Lower lobe of right lung (tissue), 2 donors: ENCODE measurements at regions not wholly inside any gene's neighbourhood (a gene's known extent, or its start where the extent isn't known, plus 50 kb on each side); places are given as distances from the start of the nearest gene placed in this dataset.

Source experiments
- ATAC-seq, 2 donors: fragments of 200-7000 bp; cut with Tn5 transposase; one replicate each; pipeline ENCODE4 v1.9.1; 2020 to 2022; ENCODE audit warnings: mild to moderate bottlenecking in 2 of 2, moderate library complexity in 2 of 2
- DNase-seq: peaks from one replicate; pipeline ENCODE4 v3.0.0-alpha.2; 2020
- H3K27ac ChIP-seq: fragments of 200-600 bp; one replicate; pipeline ENCODE4 v1.8.0; 2022
- H3K27me3 ChIP-seq: fragments of 200-600 bp; one replicate; pipeline ENCODE4 v1.8.0; 2022; ENCODE audit warnings: low read depth
- H3K36me3 ChIP-seq: fragments of 200-600 bp; one replicate; pipeline ENCODE4 v1.8.0; 2022; ENCODE audit warnings: mild to moderate bottlenecking
- H3K4me1 ChIP-seq: fragments of 200-600 bp; one replicate; pipeline ENCODE4 v1.8.0; 2022
- H3K4me3 ChIP-seq: fragments of 200-600 bp; one replicate; pipeline ENCODE4 v1.8.0; 2022; ENCODE audit warnings: mild to moderate bottlenecking
- H3K9me3 ChIP-seq: fragments of 200-600 bp; one replicate; pipeline ENCODE4 v1.8.0; 2022
- intact Hi-C: fragments of 100-400 bp; cut with DNase I; formaldehyde crosslinking; loops from one replicate; pipeline ENCODE4 v1.11.0; 2022
- TF ChIP-seq, protein P1 (sequence below): fragments of 200-600 bp; IDR thresholded peaks from one replicate; pipeline ENCODE4 v1.8.0; 2022; ENCODE audit warnings: antibody characterized with exemption, mild to moderate bottlenecking
- donor health status: DM: no; HTN: yes; CAD: no; lungs with severe emphysema.

DNA sequence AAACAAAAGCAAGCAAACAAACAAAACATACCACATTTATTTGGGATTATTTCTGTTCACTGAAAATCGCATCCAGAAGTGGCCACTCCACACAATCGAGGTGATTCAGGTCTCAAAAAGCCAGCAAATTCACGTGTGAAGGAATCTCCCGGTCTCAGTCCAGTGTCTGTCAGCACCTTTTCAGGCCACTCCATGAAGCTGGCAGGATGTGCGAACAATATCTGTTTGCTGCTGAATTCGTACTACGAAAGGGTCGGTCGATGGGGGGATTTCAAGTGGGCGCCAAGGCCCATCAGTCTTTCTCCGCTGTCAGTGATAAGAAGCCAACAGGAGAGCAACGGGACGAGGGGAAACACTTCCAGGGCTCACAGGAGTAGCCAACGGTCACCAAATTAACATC is 505.1 kb downstream of the IRX1 start:
- ATAC-seq: no peak
- no peak for DNase-seq
- Histone ChIP-seq H3K9me3 (no peaks in the 10 kb centered on the region), H3K4me1 (no peaks in the 10 kb centered on the region), H3K27ac (no peak overlapping the region), H3K27me3 (no peaks in the 10 kb centered on the region), H3K36me3 (no peaks in the 10 kb centered on the region), H3K4me3 (no peak overlapping the region)
- intact Hi-C loops: no loop called here
- TF ChIP-seq, protein P1, sequence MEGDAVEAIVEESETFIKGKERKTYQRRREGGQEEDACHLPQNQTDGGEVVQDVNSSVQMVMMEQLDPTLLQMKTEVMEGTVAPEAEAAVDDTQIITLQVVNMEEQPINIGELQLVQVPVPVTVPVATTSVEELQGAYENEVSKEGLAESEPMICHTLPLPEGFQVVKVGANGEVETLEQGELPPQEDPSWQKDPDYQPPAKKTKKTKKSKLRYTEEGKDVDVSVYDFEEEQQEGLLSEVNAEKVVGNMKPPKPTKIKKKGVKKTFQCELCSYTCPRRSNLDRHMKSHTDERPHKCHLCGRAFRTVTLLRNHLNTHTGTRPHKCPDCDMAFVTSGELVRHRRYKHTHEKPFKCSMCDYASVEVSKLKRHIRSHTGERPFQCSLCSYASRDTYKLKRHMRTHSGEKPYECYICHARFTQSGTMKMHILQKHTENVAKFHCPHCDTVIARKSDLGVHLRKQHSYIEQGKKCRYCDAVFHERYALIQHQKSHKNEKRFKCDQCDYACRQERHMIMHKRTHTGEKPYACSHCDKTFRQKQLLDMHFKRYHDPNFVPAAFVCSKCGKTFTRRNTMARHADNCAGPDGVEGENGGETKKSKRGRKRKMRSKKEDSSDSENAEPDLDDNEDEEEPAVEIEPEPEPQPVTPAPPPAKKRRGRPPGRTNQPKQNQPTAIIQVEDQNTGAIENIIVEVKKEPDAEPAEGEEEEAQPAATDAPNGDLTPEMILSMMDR: no peak

DNA sequence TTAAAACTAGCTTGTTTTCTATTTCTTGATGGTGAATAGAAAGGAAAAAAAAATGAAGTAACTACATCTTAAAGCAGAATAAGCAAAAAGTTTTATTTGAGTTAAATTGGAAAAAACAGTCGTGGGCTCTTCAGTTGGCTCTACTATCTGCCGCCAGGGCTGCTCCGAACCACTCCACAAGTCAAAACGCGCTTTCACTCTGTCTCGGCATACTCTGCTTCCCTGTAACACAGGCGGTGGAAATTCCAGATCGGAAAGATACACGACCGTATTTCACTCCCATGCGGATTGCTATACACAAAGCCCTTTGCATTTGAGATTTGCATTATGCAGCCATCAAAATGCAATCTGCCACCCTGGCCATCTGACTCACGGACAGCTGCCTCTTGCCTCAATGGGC is 505.6 kb downstream of the IRX1 start:
- H3K4me3 ChIP-seq: no peak overlapping the region
- intact Hi-C loops: no loop called here
- no peak for DNase-seq
- no peak for ATAC-seq
- no peaks in the 10 kb centered on the region for H3K27me3 ChIP-seq
- no peaks in the 10 kb centered on the region for H3K9me3 ChIP-seq
- TF ChIP-seq, protein P1: no peak
- no peaks in the 10 kb centered on the region for H3K4me1 ChIP-seq
- no peaks in the 10 kb centered on the region for H3K36me3 ChIP-seq
- H3K27ac ChIP-seq: no peak overlapping the region

DNA sequence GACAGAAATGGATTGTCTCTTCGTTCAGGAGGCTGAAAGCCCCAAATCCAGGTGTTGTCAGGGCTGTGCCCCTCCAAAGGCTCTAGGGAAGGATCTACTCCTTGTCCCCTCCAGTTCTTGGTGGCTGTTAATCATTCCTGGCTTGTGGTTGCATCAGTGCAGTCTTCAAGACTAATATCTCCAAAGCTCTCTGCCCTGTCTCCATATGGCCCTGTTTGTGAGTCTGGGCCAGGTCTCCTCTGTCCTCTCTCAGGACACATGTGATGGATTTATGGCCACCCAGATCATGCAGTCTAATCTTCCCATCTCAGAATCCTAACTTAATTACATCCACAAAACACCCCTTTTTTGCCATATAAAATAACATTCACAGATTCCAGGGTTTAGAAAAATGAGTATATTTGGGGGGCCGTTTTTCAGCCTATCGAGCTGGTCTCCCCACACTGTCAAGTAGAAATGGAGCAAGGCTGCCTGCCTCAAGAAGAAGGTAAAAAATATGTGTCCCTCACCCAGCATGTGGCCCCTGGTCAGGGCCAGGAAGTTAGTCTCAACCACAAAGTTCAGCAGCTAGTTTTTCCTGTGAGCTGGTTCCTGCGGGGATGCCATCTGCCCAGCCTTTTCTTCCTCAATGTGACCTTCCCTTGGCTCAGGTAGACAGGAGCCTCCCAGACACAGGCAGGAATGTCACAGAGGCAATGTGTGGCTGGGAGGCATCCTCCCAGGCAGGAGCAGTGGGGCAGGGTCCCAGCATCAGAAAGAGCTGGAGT is 509.4 kb downstream of the IRX1 start:
- no peak overlapping the region for H3K4me3 ChIP-seq
- no peaks in the 10 kb centered on the region for H3K36me3 ChIP-seq
- TF ChIP-seq, protein P1: no peak
- no peak overlapping the region for H3K27ac ChIP-seq
- intact Hi-C loops: no loop called here
- no peaks in the 10 kb centered on the region for H3K27me3 ChIP-seq
- DNase-seq (no peak), ATAC-seq (no peak)
- H3K4me1 ChIP-seq: no peaks in the 10 kb centered on the region
- H3K9me3 ChIP-seq: no peaks in the 10 kb centered on the region

DNA sequence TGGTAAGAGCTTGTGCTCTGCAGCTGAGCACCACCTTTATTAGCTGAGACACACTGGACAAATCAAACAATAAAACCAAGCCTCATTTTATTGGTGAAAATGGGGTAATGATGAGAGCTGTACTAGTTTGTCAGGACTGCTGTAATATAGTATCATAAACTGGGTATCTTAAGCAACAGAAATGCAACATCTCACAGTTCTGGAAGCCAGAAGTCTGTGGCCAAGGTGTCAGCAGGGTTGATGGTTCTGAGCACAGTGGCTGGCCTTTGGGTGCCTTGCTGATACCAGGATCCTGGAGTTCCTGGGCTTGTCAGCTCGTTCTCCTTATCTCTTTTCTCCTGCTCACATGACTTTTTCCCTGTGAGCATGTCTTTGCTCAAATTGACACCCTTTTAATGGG is 513.1 kb downstream of the IRX1 start:
- no peaks in the 10 kb centered on the region for H3K9me3 ChIP-seq
- ATAC-seq (no peak), DNase-seq (no peak)
- no peaks in the 10 kb centered on the region for H3K27me3 ChIP-seq
- no peaks in the 10 kb centered on the region for H3K36me3 ChIP-seq
- TF ChIP-seq, protein P1: no peak
- H3K4me1 ChIP-seq: no peaks in the 10 kb centered on the region
- intact Hi-C loops: no loop called here
- no peak overlapping the region for H3K27ac ChIP-seq
- H3K4me3 ChIP-seq: no peak overlapping the region

DNA sequence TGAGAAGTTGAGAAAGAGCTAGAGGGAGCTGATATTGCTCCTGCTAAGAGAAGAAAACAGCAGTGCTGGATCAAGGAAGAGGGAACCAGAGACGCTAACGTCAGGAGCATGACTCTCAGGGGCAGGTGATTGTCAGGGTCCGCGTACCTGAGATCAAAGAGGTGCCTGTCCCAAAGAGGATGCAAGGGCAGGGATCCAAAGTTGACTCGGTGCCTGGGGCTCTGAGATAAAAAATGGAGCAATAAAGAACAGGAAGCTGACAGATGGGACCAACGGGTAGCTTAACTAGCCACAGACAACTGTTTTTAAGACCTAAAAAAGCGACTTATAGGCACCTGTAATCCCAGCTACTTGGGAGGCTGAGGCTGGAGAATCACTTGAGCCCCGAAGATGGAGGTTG is 517.8 kb downstream of the IRX1 start:
- Histone ChIP-seq H3K9me3 (no peaks in the 10 kb centered on the region), H3K27me3 (no peaks in the 10 kb centered on the region), H3K4me3 (no peak overlapping the region), H3K27ac (no peak overlapping the region), H3K4me1 (no peaks in the 10 kb centered on the region), H3K36me3 (no peaks in the 10 kb centered on the region)
- DNase-seq (no peak), ATAC-seq (no peak)
- TF ChIP-seq, protein P1: no peak
- intact Hi-C loops: no loop called here
